ENCODE measurements at regions not wholly inside any gene's neighbourhood (a gene's known extent, or its start where the extent isn't known, plus 50 kb on each side); places are given as distances from the start of the nearest gene placed in this dataset.
"Not testable (repeated sequence)": the region's sequence is repeated elsewhere in the genome, so short reads cannot be mapped to it uniquely, and the experiment has no call there.

- no peak overlapping the region for H2AFZ ChIP-seq (ENCODE audit: low read length)
- no peaks in the 10 kb centered on the region for H3K36me3 ChIP-seq (ENCODE audit: insufficient read depth, low read length)
- 0 out of 2 replicates have a peak, but pooled peaks cover 4% of the 10 kb centered on the region for H3K9me2 ChIP-seq (ENCODE audit: low read depth, low read length)
- H3K27ac ChIP-seq (ENCODE audit: low read depth, low read length, poor library complexity, severe bottlenecking): no peak overlapping the region
- no peaks in the 10 kb centered on the region for H4K20me1 ChIP-seq (ENCODE audit: insufficient read depth, low read length)
- TF ChIP-seq CTCF (IDR thresholded peaks at IDR 0.05; ENCODE audit: low read length) (no peak), EZH2 (IDR thresholded peaks at IDR 0.05; ENCODE audit: borderline replicate concordance, low read length) (no peak)
- no peak overlapping the region for H3K4me2 ChIP-seq (ENCODE audit: low read length)
- no peak overlapping the region for H3K9ac ChIP-seq (ENCODE audit: low read length)
- no peaks in the 10 kb centered on the region for H3F3A ChIP-seq (ENCODE audit: insufficient read depth, low read length)
- H3K27me3 ChIP-seq (ENCODE audit: insufficient read depth, low read length): no peaks in the 10 kb centered on the region
- H3K4me1 ChIP-seq (ENCODE audit: insufficient read depth, low read length, severe bottlenecking): no peaks in the 10 kb centered on the region
- H3K79me2 ChIP-seq (ENCODE audit: insufficient read depth, low read length): no peaks in the 10 kb centered on the region
- H3K4me3 ChIP-seq (ENCODE audit: low read depth, low read length, poor library complexity, severe bottlenecking): no peak overlapping the region
- H3K9me3 ChIP-seq (ENCODE audit: low read length): no peaks in the 10 kb centered on the region
Measured at GRCh38 chr7:91435381-91436059, 171.3 kb downstream of the FZD1 start.

GRCh38 chr7:91436655-91437054, 172.4 kb downstream of the FZD1 start:
- Histone ChIP-seq H3K4me3 (ENCODE audit: low read depth, low read length, poor library complexity, severe bottlenecking) (no peak overlapping the region), H3K9ac (ENCODE audit: low read length) (no peak overlapping the region), H3K36me3 (ENCODE audit: insufficient read depth, low read length) (no peaks in the 10 kb centered on the region), H3K4me2 (ENCODE audit: low read length) (no peak overlapping the region), H3K27me3 (ENCODE audit: insufficient read depth, low read length) (no peaks in the 10 kb centered on the region), H2AFZ (ENCODE audit: low read length) (no peak overlapping the region), H3K79me2 (ENCODE audit: insufficient read depth, low read length) (no peaks in the 10 kb centered on the region), H3K27ac (ENCODE audit: low read depth, low read length, poor library complexity, severe bottlenecking) (no peak overlapping the region), H3K9me3 (ENCODE audit: low read length) (no peaks in the 10 kb centered on the region), H4K20me1 (ENCODE audit: insufficient read depth, low read length) (no peaks in the 10 kb centered on the region), H3F3A (ENCODE audit: insufficient read depth, low read length) (no peaks in the 10 kb centered on the region), H3K9me2 (ENCODE audit: low read depth, low read length) (no peaks in the 10 kb centered on the region), H3K4me1 (ENCODE audit: insufficient read depth, low read length, severe bottlenecking) (no peaks in the 10 kb centered on the region)
- TF ChIP-seq CTCF (IDR thresholded peaks at IDR 0.05; ENCODE audit: low read length): no peak
- TF ChIP-seq EZH2 (IDR thresholded peaks at IDR 0.05; ENCODE audit: borderline replicate concordance, low read length): no peak

GRCh38 chr7:91440198-91440597, 176.0 kb downstream of the FZD1 start:
- H3K9me3 ChIP-seq (ENCODE audit: low read length); H3K27ac ChIP-seq (ENCODE audit: low read depth, low read length, poor library complexity, severe bottlenecking); H3K27me3 ChIP-seq (ENCODE audit: insufficient read depth, low read length); H3K36me3 ChIP-seq (ENCODE audit: insufficient read depth, low read length); H3K4me2 ChIP-seq (ENCODE audit: low read length); H3K4me1 ChIP-seq (ENCODE audit: insufficient read depth, low read length, severe bottlenecking); H3F3A ChIP-seq (ENCODE audit: insufficient read depth, low read length); H3K79me2 ChIP-seq (ENCODE audit: insufficient read depth, low read length); H2AFZ ChIP-seq (ENCODE audit: low read length); H3K4me3 ChIP-seq (ENCODE audit: low read depth, low read length, poor library complexity, severe bottlenecking); H3K9ac ChIP-seq (ENCODE audit: low read length); H3K9me2 ChIP-seq (ENCODE audit: low read depth, low read length); H4K20me1 ChIP-seq (ENCODE audit: insufficient read depth, low read length): not testable (repeated sequence)

GRCh38 chr7:91443862-91444261, 179.6 kb downstream of the FZD1 start:
- no peak overlapping the region for H3K9ac ChIP-seq (ENCODE audit: low read length)
- no peaks in the 10 kb centered on the region for H3K9me2 ChIP-seq (ENCODE audit: low read depth, low read length)
- no peak overlapping the region for H3K27ac ChIP-seq (ENCODE audit: low read depth, low read length, poor library complexity, severe bottlenecking)
- H3K27me3 ChIP-seq (ENCODE audit: insufficient read depth, low read length): no peaks in the 10 kb centered on the region
- H3K4me1 ChIP-seq (ENCODE audit: insufficient read depth, low read length, severe bottlenecking): no peaks in the 10 kb centered on the region
- H3K4me2 ChIP-seq (ENCODE audit: low read length): no peak overlapping the region
- H3K9me3 ChIP-seq (ENCODE audit: low read length): no peaks in the 10 kb centered on the region
- no peaks in the 10 kb centered on the region for H3K36me3 ChIP-seq (ENCODE audit: insufficient read depth, low read length)
- no peak overlapping the region for H3K4me3 ChIP-seq (ENCODE audit: low read depth, low read length, poor library complexity, severe bottlenecking)
- no peaks in the 10 kb centered on the region for H3K79me2 ChIP-seq (ENCODE audit: insufficient read depth, low read length)
- H3F3A ChIP-seq (ENCODE audit: insufficient read depth, low read length): no peaks in the 10 kb centered on the region
- TF ChIP-seq CTCF (IDR thresholded peaks at IDR 0.05; ENCODE audit: low read length): no peak
- TF ChIP-seq EZH2 (IDR thresholded peaks at IDR 0.05; ENCODE audit: borderline replicate concordance, low read length): no peak
- H4K20me1 ChIP-seq (ENCODE audit: insufficient read depth, low read length): no peaks in the 10 kb centered on the region
- H2AFZ ChIP-seq (ENCODE audit: low read length): no peak overlapping the region

Data from OCI-LY1 (cell line).